B cell (primary cell): ENCODE measurements at regions not wholly inside any gene's neighbourhood (a gene's known extent, or its start where the extent isn't known, plus 50 kb on each side); places are given as distances from the start of the nearest gene placed in this dataset.
A peak's percentile ranks its signal among the peaks of the same experiment; 100 is the strongest.

Experiments used
- ATAC-seq: fragments of 200-7000 bp; cut with Tn5 transposase; one replicate; pipeline ENCODE4 v1.10.0; 2021; ENCODE audit warnings: low read depth, mild to moderate bottlenecking, moderate number of reproducible peaks, moderate library complexity
- CTCF ChIA-PET: fragments of 350-600 bp; sonication (Branson Sonifier 250); formaldehyde crosslinking; loops from one replicate; lab custom pipeline; 2021; ENCODE audit warnings: antibody characterized with exemption, inconsistent platforms; lab: Charles Lee
- POLR2A ChIA-PET: fragments of 350-600 bp; sonication (Branson Sonifier 250); formaldehyde crosslinking; loops from one replicate; lab custom pipeline; 2021; ENCODE audit warnings: antibody characterized with exemption; lab: Charles Lee
- DNase-seq: peaks from one replicate; pipeline ENCODE4 v3.0.0; 2013
- H2AFZ ChIP-seq: 2 replicates; pipeline ENCODE4 v1.6.1; 2012; ENCODE audit warnings: mild to moderate bottlenecking, low read depth, low read length; ENCODE audit not compliant: insufficient read depth, poor library complexity, severe bottlenecking
- H3K27ac ChIP-seq, 2 donors: 1 replicate in 1 of 2; 2 replicates in 1 of 2; pipeline ENCODE4 v1.5.1; 2012 to 2013; ENCODE audit warnings: low read length in 2 of 2, mild to moderate bottlenecking in 2 of 2, moderate library complexity in 1 of 2
- H3K27me3 ChIP-seq, 4 experiments: fragments of 200-600 bp in 1 of 4; sonication (generic) in 1 of 4; replicated peaks in 1 of 4; 1 replicate in 2 of 4; 2 replicates in 2 of 4; pipeline versions ENCODE4 v1.6.1 to v1.7.0; 2013 to 2016; ENCODE audit warnings: low read length in 3 of 4, mild to moderate bottlenecking in 2 of 4, mixed read lengths in 1 of 4, moderate library complexity in 1 of 4; ENCODE audit not compliant: insufficient read depth in 4 of 4, control insufficient read depth in 3 of 4; ENCODE audit errors: control extremely low read depth in 1 of 4
- H3K36me3 ChIP-seq, 2 experiments: replicated peaks in 1 of 2; 1 replicate in 1 of 2; 2 replicates in 1 of 2; pipeline versions ENCODE4 v1.6.1 to v1.7.1; 2013; ENCODE audit warnings: low read length in 1 of 2; ENCODE audit not compliant: insufficient read depth in 2 of 2, control insufficient read depth in 1 of 2; ENCODE audit errors: control extremely low read depth in 1 of 2, extremely low read depth in 1 of 2
- H3K4me1 ChIP-seq, 2 donors: fragments of 200-600 bp in 1 of 2; sonication (generic) in 1 of 2; 1 replicate in 1 of 2; 2 replicates in 1 of 2; pipeline versions ENCODE4 v1.5.1 to v1.6.1; 2013 to 2017; ENCODE audit warnings: low read length in 2 of 2; ENCODE audit not compliant: control insufficient read depth in 2 of 2, insufficient read depth in 2 of 2
- H3K4me2 ChIP-seq: replicated peaks from 2 replicates; pipeline ENCODE3; 2012; ENCODE audit warnings: mild to moderate bottlenecking, low read depth, low read length; ENCODE audit not compliant: poor library complexity, severe bottlenecking
- H3K4me3 ChIP-seq, 5 experiments: fragments of 200-600 bp in 1 of 5; sonication (generic) in 1 of 5; 1 replicate in 3 of 5; 2 replicates in 2 of 5; pipeline versions ENCODE4 v1.5.1 to v1.7.0; 2011 to 2016; ENCODE audit warnings: low read length in 4 of 5, mild to moderate bottlenecking in 4 of 5, low read depth in 2 of 5, control low read depth in 1 of 5, moderate library complexity in 1 of 5; ENCODE audit not compliant: insufficient read depth in 1 of 5; ENCODE audit errors: control extremely low read depth in 1 of 5, extremely low read depth in 1 of 5
- H3K79me2 ChIP-seq: fragments of 200-600 bp; sonication (generic); one replicate; pipeline ENCODE4 v1.6.0; 2016; ENCODE audit warnings: low read length; ENCODE audit not compliant: control insufficient read depth, insufficient read depth
- H3K9ac ChIP-seq: fragments of 200-600 bp; sonication (generic); 2 replicates; pipeline ENCODE4 v1.6.1; 2017; ENCODE audit warnings: mild to moderate bottlenecking, low read length, moderate library complexity
- H3K9me3 ChIP-seq, 3 donors: one replicate each; pipeline versions ENCODE4 v1.6.1 to v1.7.1; 2013; ENCODE audit warnings: low read length in 2 of 3; ENCODE audit not compliant: control insufficient read depth in 2 of 3, insufficient read depth in 1 of 3; ENCODE audit errors: control extremely low read depth in 1 of 3
- H4K20me1 ChIP-seq: 2 replicates; pipeline ENCODE4 v1.6.0; 2012; ENCODE audit warnings: mild to moderate bottlenecking, low read length; ENCODE audit not compliant: insufficient read depth, control insufficient read depth, poor library complexity, severe bottlenecking
- H3K27ac Mint-ChIP-seq: one replicate; pipeline ENCODE4 v1.8.0; 2021; ENCODE audit warnings: mixed read lengths
- H3K27me3 Mint-ChIP-seq: one replicate; pipeline ENCODE4 v1.8.0; 2021; ENCODE audit warnings: mixed read lengths
- H3K4me1 Mint-ChIP-seq: one replicate; pipeline ENCODE4 v1.8.0; 2021; ENCODE audit warnings: mixed read lengths
- H3K4me3 Mint-ChIP-seq: one replicate; pipeline ENCODE4 v1.8.0; 2021; ENCODE audit warnings: mixed read lengths
- H3K9me3 Mint-ChIP-seq: one replicate; pipeline ENCODE4 v1.8.0; 2022; ENCODE audit warnings: mixed read lengths; ENCODE audit not compliant: insufficient read depth
- EZH2 ChIP-seq: IDR thresholded peaks from 2 replicates; pipeline ENCODE4 v1.6.1; 2012; ENCODE audit warnings: borderline replicate concordance, low read depth, mild to moderate bottlenecking, moderate library complexity, low read length; ENCODE audit not compliant: insufficient read depth, poor library complexity, severe bottlenecking
- WGBS: methylation state at CpG from one replicate; pipeline ENCODE4 v1.1.5; 2013; ENCODE audit warnings: missing lambda C conversion rate; ENCODE audit not compliant: insufficient coverage; 5-methylcytosine and 5-hydroxymethylcytosine counted together
- intact Hi-C: fragments of 100-400 bp; cut with micrococcal nuclease; formaldehyde crosslinking; loops from one replicate; pipeline ENCODE4 v1.10.0; 2022
- TF ChIP-seq, protein P1 (sequence below): fragments of 200-600 bp; IDR thresholded peaks from one replicate; pipeline ENCODE4 v1.8.0; 2022; ENCODE audit warnings: antibody characterized with exemption, mild to moderate bottlenecking

GRCh38 chr1:199112365-199112764, 473.5 kb downstream of the PTPRC start:
- CTCF ChIA-PET = interaction anchor here (0.9 to 2.1 kb wide), 17 partner anchors 8 to 367 kb away, joined by 3 to 12 read pairs (median 4); no protein-coding TSS in a partner anchor
- intact Hi-C loops = loop anchor here (5.0 kb wide), 2 partner anchors 340 to 365 kb away; no protein-coding TSS in a partner anchor
- Mint-ChIP-seq H3K9me3 (peaks cover 6% of the 10 kb centered on the region), H3K4me3 (no peak overlapping the region), H3K27me3 (no peaks in the 10 kb centered on the region), H3K4me1 (peaks cover 7% of the 10 kb centered on the region), H3K27ac (no peak overlapping the region)
- H3K9me3 ChIP-seq = peaks cover 0 to 8% (median 7%) of the 10 kb centered on the region in 3 donors
- no peak for TF ChIP-seq EZH2
- TF ChIP-seq, protein P1, sequence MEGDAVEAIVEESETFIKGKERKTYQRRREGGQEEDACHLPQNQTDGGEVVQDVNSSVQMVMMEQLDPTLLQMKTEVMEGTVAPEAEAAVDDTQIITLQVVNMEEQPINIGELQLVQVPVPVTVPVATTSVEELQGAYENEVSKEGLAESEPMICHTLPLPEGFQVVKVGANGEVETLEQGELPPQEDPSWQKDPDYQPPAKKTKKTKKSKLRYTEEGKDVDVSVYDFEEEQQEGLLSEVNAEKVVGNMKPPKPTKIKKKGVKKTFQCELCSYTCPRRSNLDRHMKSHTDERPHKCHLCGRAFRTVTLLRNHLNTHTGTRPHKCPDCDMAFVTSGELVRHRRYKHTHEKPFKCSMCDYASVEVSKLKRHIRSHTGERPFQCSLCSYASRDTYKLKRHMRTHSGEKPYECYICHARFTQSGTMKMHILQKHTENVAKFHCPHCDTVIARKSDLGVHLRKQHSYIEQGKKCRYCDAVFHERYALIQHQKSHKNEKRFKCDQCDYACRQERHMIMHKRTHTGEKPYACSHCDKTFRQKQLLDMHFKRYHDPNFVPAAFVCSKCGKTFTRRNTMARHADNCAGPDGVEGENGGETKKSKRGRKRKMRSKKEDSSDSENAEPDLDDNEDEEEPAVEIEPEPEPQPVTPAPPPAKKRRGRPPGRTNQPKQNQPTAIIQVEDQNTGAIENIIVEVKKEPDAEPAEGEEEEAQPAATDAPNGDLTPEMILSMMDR = no peak
- POLR2A ChIA-PET = no interaction called here
- H4K20me1 ChIP-seq = no peaks in the 10 kb centered on the region
- no peak overlapping the region for H3K4me3 ChIP-seq
- peaks cover 3 to 6% of the 10 kb centered on the region in 2 donors for H3K4me1 ChIP-seq
- H3K36me3 ChIP-seq = no peaks in the 10 kb centered on the region
- no peak overlapping the region for H3K9ac ChIP-seq
- no peaks in the 10 kb centered on the region for H3K27me3 ChIP-seq
- no peak for ATAC-seq
- no peak for DNase-seq
- H3K27ac ChIP-seq = no peak overlapping the region
- H2AFZ ChIP-seq = no peak overlapping the region
- no peak overlapping the region for H3K4me2 ChIP-seq
- no peaks in the 10 kb centered on the region for H3K79me2 ChIP-seq

DNA sequence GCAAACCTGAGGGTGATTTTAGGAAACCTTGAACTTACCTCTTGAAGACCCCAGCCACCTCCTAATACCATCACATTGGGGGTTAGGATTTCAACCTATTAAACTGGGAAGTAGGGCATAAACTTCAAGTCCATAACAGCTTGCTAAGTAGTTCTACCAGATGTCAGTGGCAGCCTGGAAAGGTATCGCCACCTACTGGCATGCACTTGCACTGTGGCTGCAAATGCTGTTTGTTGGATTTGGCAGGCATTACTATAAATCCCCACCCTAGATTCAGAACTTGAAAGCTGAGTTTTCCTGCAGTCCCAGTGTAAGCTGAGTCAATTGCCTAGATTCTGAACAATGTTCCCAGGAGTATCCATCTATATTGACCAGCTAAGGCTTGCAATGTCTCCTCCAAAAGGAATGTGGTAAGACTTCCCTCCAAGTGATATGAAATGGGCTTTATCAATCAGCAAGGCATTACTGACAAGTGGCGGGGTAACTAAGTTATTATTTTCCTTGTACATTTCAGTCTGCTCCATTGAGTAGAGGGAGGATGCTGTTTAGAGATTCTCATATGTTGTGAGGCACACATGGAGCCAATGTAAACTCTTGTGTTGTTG, 474.5 kb downstream of the PTPRC start:
- Histone ChIP-seq H3K27ac (no peak overlapping the region), H3K4me2 (no peak overlapping the region), H2AFZ (no peak overlapping the region), H3K9me3 (peaks cover 0 to 8% (median 3%) of the 10 kb centered on the region in 3 donors), H3K79me2 (no peaks in the 10 kb centered on the region), H3K27me3 (no peaks in the 10 kb centered on the region), H3K9ac (no peak overlapping the region), H3K36me3 (no peaks in the 10 kb centered on the region), H3K4me3 (no peak overlapping the region), H4K20me1 (no peaks in the 10 kb centered on the region), H3K4me1 (peaks cover 3 to 6% of the 10 kb centered on the region in 2 donors)
- Mint-ChIP-seq H3K9me3 (peaks cover 2% of the 10 kb centered on the region), H3K4me3 (no peak overlapping the region), H3K27ac (no peak overlapping the region), H3K4me1 (peaks cover 7% of the 10 kb centered on the region), H3K27me3 (no peaks in the 10 kb centered on the region)
- 100% methylated on average over 2 of the region's 2 CpGs for WGBS
- TF ChIP-seq EZH2 = no peak
- TF ChIP-seq, protein P1 = peak; percentile 66
- POLR2A ChIA-PET = no interaction called here
- DNase-seq (peak; percentile 66), ATAC-seq (peak; percentile 41)
- CTCF ChIA-PET = interaction anchor here (0.7 to 2.1 kb wide), 24 partner anchors 9 to 432 kb away, joined by 3 to 12 read pairs (median 4); no protein-coding TSS in a partner anchor
- intact Hi-C loops = loop anchor here (5.0 kb wide), 2 partner anchors 341 to 366 kb away; no protein-coding TSS in a partner anchor
